Panc1 (cell line): ENCODE measurements at regions not wholly inside any gene's neighbourhood (a gene's known extent, or its start where the extent isn't known, plus 50 kb on each side); places are given as distances from the start of the nearest gene placed in this dataset.

Experiments used
- ATAC-seq: fragments of 200-7000 bp; cut with Tn5 transposase; 2 replicates; pipeline ENCODE4 v1.9.1; 2020; ENCODE audit warnings: mild to moderate bottlenecking, moderate library complexity
- BruUV-seq: library from RNA; stranded (reverse); fragments of 400-500 nt; replicated peaks from 2 replicates; lab custom pipeline; 2021; lab: Mats Ljungman, UMichigan
- CTCF ChIA-PET: fragments of 300-600 bp; sonication (Branson Sonifier 250); formaldehyde crosslinking; loops from one replicate; lab custom pipeline; 2022; ENCODE audit warnings: antibody characterized with exemption; lab: Charles Lee
- POLR2A ChIA-PET: fragments of 300-600 bp; sonication (Branson Sonifier 250); formaldehyde crosslinking; loops from one replicate; lab custom pipeline; 2022; ENCODE audit warnings: antibody characterized with exemption; lab: Charles Lee
- DNase-seq: peaks from one replicate; pipeline ENCODE4 v3.0.0-alpha.2; 2010; ENCODE audit warnings: low read depth, low spot score
- H3K27ac ChIP-seq: 2 replicates; pipeline ENCODE4 v1.5.1; 2011; ENCODE audit warnings: mild to moderate bottlenecking, low read length, inconsistent platforms
- H3K27me3 ChIP-seq: fragments of 200-500 bp; sonication (Bioruptor generic); 2 replicates; pipeline ENCODE4 v1.6.0; 2014; ENCODE audit warnings: low read length, inconsistent platforms; ENCODE audit not compliant: control insufficient read depth, insufficient read depth
- H3K36me3 ChIP-seq: fragments of 200-500 bp; sonication (Bioruptor generic); 2 replicates; pipeline ENCODE4 v1.5.1; 2014; ENCODE audit warnings: inconsistent platforms, mild to moderate bottlenecking, low read length, moderate library complexity; ENCODE audit not compliant: control insufficient read depth, insufficient read depth
- H3K4me1 ChIP-seq: 2 replicates; pipeline ENCODE4 v1.5.1; 2011; ENCODE audit warnings: inconsistent platforms, mild to moderate bottlenecking, low read length, moderate library complexity; ENCODE audit not compliant: control insufficient read depth, insufficient read depth
- H3K4me3 ChIP-seq, 2 experiments: 2 replicates each; pipeline ENCODE4 v1.5.1; 2011 to 2012; ENCODE audit warnings: low read depth in 2 of 2, low read length in 2 of 2, mild to moderate bottlenecking in 2 of 2, inconsistent platforms in 1 of 2, moderate library complexity in 1 of 2
- H3K9me3 ChIP-seq: fragments of 200-500 bp; sonication (Bioruptor generic); 2 replicates; pipeline ENCODE4 v1.5.1; 2014; ENCODE audit warnings: low read depth, mild to moderate bottlenecking, inconsistent platforms, low read length, moderate library complexity; ENCODE audit not compliant: control insufficient read depth, insufficient read depth
- POLR2AphosphoS5 ChIP-seq: IDR thresholded peaks from 2 replicates; pipeline ENCODE4 v1.6.1; 2012; ENCODE audit warnings: mild to moderate bottlenecking, low read depth, low read length, moderate library complexity
- SIN3A ChIP-seq: IDR thresholded peaks from 2 replicates; pipeline ENCODE4 v1.6.1; 2012; ENCODE audit warnings: low read depth, mild to moderate bottlenecking, low read length, moderate library complexity, borderline replicate concordance; ENCODE audit not compliant: insufficient read depth
- TCF7L2 ChIP-seq: IDR thresholded peaks from 2 replicates; pipeline ENCODE4 v1.6.1; 2011; ENCODE audit warnings: mild to moderate bottlenecking, low read depth, low read length, inconsistent platforms
- in situ Hi-C: cut with HindIII; loops from 2 replicates; pipeline ENCODE4 v1.10.0; 2016; ENCODE audit warnings: low sequenced_read_pairs, low pct_unique_long_range_greater_than_20kb
- intact Hi-C: fragments of 100-400 bp; cut with micrococcal nuclease; formaldehyde crosslinking; loops from one replicate; pipeline ENCODE4 v1.10.0; 2022; ENCODE audit not compliant: unreplicated experiment
- TF ChIP-seq, protein P1 (sequence below), 2 experiments: IDR thresholded peaks; 2 replicates each; pipeline ENCODE4 v1.6.1; 2011 to 2012; ENCODE audit warnings: low read depth in 2 of 2, control low read depth in 1 of 2, low read length in 1 of 2, mild to moderate bottlenecking in 1 of 2, moderate library complexity in 1 of 2; ENCODE audit not compliant: insufficient read depth in 1 of 2
- TF ChIP-seq, protein P2 (sequence below): fragments of 450-650 bp; IDR thresholded peaks from 2 replicates; pipeline ENCODE4 v1.5.1; 2017; ENCODE audit warnings: mild to moderate bottlenecking

DNA sequence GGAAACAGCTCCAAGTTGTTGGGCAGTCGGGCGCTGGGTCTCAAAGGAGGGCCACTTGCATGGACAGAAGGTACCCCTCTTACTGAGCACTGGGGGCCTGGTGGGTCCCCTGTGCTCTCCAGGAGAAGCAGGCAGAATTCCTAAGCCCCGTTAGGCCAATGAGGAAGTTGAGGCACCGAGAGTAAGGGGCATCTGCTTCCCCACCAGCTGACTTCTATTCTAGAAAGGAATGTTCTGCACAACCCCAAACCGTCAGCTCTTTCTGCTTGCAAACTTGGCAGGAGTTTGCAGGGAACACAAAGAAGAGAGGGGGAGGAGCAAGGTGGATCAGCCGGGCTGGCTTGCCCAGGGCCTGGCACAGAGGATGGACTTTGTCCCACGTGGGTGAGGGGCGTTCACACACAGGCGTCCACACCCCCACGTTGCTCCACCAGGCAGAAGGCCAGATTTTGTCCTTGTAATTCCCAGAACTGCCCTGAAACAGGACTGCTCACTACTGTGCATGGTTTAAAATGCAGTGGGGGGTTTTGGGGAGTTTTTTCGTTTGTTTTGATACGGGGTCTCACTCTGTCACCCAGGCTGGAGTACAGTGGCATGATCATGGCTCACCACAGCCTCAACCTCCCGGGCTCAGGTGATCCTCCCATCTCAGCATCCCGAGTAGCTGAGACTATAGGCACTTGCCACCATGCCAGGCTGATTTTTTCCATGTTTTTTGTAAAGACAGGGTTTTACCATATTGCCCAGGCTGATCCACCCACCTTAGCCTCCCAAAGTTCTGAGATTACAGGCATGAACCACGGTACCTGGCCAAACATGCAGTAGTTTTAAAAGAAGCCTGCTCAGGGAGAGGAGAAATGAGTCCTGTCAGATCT is 93.3 kb downstream of the SNX5 start:
- in situ Hi-C loops (no loop called here), intact Hi-C loops (no loop called here)
- ATAC-seq (no peak), DNase-seq (no peak)
- no TSS peak for BruUV-seq
- Histone ChIP-seq H3K36me3 (no peaks in the 10 kb centered on the region), H3K9me3 (no peaks in the 10 kb centered on the region), H3K27me3 (no peaks in the 10 kb centered on the region), H3K4me1 (no peaks in the 10 kb centered on the region), H3K4me3 (no peak overlapping the region), H3K27ac (no peak overlapping the region)
- ChIA-PET POLR2A (no interaction called here), CTCF (no interaction called here)
- TF ChIP-seq SIN3A: no peak
- TF ChIP-seq, protein P1, sequence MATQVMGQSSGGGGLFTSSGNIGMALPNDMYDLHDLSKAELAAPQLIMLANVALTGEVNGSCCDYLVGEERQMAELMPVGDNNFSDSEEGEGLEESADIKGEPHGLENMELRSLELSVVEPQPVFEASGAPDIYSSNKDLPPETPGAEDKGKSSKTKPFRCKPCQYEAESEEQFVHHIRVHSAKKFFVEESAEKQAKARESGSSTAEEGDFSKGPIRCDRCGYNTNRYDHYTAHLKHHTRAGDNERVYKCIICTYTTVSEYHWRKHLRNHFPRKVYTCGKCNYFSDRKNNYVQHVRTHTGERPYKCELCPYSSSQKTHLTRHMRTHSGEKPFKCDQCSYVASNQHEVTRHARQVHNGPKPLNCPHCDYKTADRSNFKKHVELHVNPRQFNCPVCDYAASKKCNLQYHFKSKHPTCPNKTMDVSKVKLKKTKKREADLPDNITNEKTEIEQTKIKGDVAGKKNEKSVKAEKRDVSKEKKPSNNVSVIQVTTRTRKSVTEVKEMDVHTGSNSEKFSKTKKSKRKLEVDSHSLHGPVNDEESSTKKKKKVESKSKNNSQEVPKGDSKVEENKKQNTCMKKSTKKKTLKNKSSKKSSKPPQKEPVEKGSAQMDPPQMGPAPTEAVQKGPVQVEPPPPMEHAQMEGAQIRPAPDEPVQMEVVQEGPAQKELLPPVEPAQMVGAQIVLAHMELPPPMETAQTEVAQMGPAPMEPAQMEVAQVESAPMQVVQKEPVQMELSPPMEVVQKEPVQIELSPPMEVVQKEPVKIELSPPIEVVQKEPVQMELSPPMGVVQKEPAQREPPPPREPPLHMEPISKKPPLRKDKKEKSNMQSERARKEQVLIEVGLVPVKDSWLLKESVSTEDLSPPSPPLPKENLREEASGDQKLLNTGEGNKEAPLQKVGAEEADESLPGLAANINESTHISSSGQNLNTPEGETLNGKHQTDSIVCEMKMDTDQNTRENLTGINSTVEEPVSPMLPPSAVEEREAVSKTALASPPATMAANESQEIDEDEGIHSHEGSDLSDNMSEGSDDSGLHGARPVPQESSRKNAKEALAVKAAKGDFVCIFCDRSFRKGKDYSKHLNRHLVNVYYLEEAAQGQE (IDR thresholded peaks at IDR 0.05; ENCODE audit: insufficient read depth in 1 of 2, low read depth in 2 of 2, low read length in 1 of 2): no peak
- no peak for TF ChIP-seq TCF7L2
- TF ChIP-seq POLR2AphosphoS5: no peak
- TF ChIP-seq, protein P2, sequence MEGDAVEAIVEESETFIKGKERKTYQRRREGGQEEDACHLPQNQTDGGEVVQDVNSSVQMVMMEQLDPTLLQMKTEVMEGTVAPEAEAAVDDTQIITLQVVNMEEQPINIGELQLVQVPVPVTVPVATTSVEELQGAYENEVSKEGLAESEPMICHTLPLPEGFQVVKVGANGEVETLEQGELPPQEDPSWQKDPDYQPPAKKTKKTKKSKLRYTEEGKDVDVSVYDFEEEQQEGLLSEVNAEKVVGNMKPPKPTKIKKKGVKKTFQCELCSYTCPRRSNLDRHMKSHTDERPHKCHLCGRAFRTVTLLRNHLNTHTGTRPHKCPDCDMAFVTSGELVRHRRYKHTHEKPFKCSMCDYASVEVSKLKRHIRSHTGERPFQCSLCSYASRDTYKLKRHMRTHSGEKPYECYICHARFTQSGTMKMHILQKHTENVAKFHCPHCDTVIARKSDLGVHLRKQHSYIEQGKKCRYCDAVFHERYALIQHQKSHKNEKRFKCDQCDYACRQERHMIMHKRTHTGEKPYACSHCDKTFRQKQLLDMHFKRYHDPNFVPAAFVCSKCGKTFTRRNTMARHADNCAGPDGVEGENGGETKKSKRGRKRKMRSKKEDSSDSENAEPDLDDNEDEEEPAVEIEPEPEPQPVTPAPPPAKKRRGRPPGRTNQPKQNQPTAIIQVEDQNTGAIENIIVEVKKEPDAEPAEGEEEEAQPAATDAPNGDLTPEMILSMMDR: no peak

DNA sequence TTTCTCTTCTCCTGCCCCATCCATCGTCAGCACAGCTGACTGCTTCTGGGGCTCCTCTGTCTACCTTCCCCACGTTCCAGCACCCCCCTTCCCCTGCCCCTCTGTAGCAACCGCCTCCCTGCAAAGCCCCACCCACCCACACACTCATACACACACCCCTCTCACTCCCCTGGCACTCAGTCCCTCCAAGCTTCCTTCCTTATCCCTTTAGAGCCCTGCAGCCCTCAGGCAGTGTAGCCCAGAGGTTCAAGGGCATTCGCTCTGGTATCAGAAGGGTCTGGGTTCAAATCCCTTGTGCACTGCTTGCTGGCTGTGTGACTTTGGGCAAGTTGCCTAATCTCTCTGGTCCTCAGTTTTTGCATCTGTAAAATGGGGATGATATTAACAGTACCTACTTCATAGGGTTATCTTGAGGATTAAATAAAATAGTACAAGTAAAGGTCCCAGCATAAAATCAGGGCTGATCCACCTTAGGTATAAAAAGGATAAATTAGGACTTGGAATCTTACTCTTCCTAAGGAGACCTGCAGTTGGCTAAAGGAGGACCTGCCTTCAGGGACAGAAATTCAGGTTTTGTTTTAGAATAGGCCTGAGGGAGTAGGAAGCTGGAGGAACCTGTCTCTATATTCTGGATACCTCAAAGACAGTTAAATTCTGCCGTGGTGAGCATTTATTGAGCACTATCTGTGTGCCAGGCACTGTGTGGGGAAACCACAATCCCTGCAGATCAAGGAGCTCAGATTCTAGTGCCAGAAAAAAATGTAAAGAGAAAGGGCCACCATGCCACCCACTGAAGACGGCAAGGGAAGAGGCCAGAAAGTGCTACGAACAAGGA is 94.1 kb downstream of the SNX5 start:
- Histone ChIP-seq H3K4me1 (no peaks in the 10 kb centered on the region; the same call in 1 of the 2 replicates), H3K36me3 (no peaks in the 10 kb centered on the region), H3K9me3 (no peaks in the 10 kb centered on the region), H3K4me3 (no peak overlapping the region), H3K27ac (no peak overlapping the region), H3K27me3 (peaks cover under 1% of the 10 kb centered on the region; the same call in 1 of the 2 replicates)
- ChIA-PET CTCF (no interaction called here), POLR2A (no interaction called here)
- in situ Hi-C loops: no loop called here
- intact Hi-C loops: no loop called here
- BruUV-seq: no TSS peak
- ATAC-seq: peak; percentile 38
- no peak for TF ChIP-seq SIN3A
- TF ChIP-seq, protein P2: no peak
- no peak for TF ChIP-seq TCF7L2
- no peak for DNase-seq
